HCT116 (cell line): ENCODE measurements at regions not wholly inside any gene's neighbourhood (a gene's known extent, or its start where the extent isn't known, plus 50 kb on each side); places are given as distances from the start of the nearest gene placed in this dataset.

ENCODE experiments used
- ATAC-seq: fragments of 200-7000 bp; cut with Tn5 transposase; 2 replicates; pipeline ENCODE4 v1.9.1; 2020; ENCODE audit warnings: mild to moderate bottlenecking, moderate library complexity
- BruUV-seq: library from RNA; stranded (reverse); fragments of 400-500 nt; replicated peaks from 2 replicates; lab custom pipeline; 2021; lab: Mats Ljungman, UMichigan
- CTCF ChIA-PET: fragments of 300-600 bp; sonication (Branson Sonifier 250); formaldehyde crosslinking; loops from one replicate; lab custom pipeline; 2021; ENCODE audit warnings: antibody characterized with exemption; lab: Charles Lee
- POLR2A ChIA-PET: fragments of 300-600, 350-600 bp; sonication (Branson Sonifier 250); formaldehyde crosslinking; loops from one replicate; lab custom pipeline; 2021; ENCODE audit warnings: antibody characterized with exemption; lab: Charles Lee
- RAD21 ChIA-PET, 2 experiments: fragments of 300-600 bp; sonication (Branson Sonifier 250); formaldehyde crosslinking; loops; one replicate each; lab custom pipeline; 2023; ENCODE audit warnings: low total read pairs in 2 of 2; ENCODE audit not compliant: uncharacterized antibody in 2 of 2, unreplicated experiment in 2 of 2, low non-redundant PET in 1 of 2; lab: Charles Lee
- DNase-seq: peaks from one replicate; pipeline ENCODE4 v3.0.0-alpha.2; 2010; ENCODE audit warnings: low read depth, low spot score
- H2AFZ ChIP-seq: fragments of 200-600 bp; shearing (Covaris generic), sonication (generic); 2 replicates; pipeline ENCODE4 v1.6.1; 2017; ENCODE audit warnings: low read depth, mixed run types, mixed read lengths, antibody characterized with exemption, low read length; ENCODE audit not compliant: poor library complexity, severe bottlenecking
- H3K27ac ChIP-seq: 2 replicates; pipeline ENCODE4 v1.5.1; 2012; ENCODE audit warnings: low read depth, low read length
- H3K27me3 ChIP-seq: fragments of 200-600 bp; sonication (generic); 2 replicates; pipeline ENCODE4 v1.6.1; 2016; ENCODE audit warnings: mixed run types, low read length, mixed read lengths; ENCODE audit not compliant: insufficient read depth
- H3K36me3 ChIP-seq, 2 experiments: fragments of 200-500 bp in 1 of 2; fragments of 200-600 bp in 1 of 2; sonication (Bioruptor generic) in 1 of 2; sonication (generic) in 1 of 2; 2 replicates each; pipeline versions ENCODE4 v1.5.1 to v1.6.1; 2014 to 2016; ENCODE audit warnings: low read length in 2 of 2, inconsistent platforms in 1 of 2, mixed read lengths in 1 of 2, mixed run types in 1 of 2; ENCODE audit not compliant: insufficient read depth in 2 of 2, control insufficient read depth in 1 of 2
- H3K4me1 ChIP-seq, 2 experiments: fragments of 200-600 bp in 1 of 2; sonication (generic) in 1 of 2; 2 replicates each; pipeline versions ENCODE4 v1.5.1 to v1.6.1; 2012 to 2017; ENCODE audit warnings: low read length in 2 of 2, inconsistent platforms in 1 of 2, mild to moderate bottlenecking in 1 of 2, mixed read lengths in 1 of 2, mixed run types in 1 of 2, moderate library complexity in 1 of 2; ENCODE audit not compliant: insufficient read depth in 2 of 2, control insufficient read depth in 1 of 2
- H3K4me2 ChIP-seq: fragments of 200-600 bp; sonication (generic); 2 replicates; pipeline ENCODE4 v1.6.1; 2017; ENCODE audit warnings: mixed run types, low read length, mixed read lengths
- H3K4me3 ChIP-seq, 2 experiments: fragments of 200-600 bp in 1 of 2; sonication (generic) in 1 of 2; replicated peaks in 1 of 2; 2 replicates each; pipeline ENCODE4 v1.5.1; 2011 to 2016; ENCODE audit warnings: low read length in 2 of 2, control low read depth in 1 of 2, low read depth in 1 of 2, mild to moderate bottlenecking in 1 of 2, mixed read lengths in 1 of 2, mixed run types in 1 of 2
- H3K79me2 ChIP-seq: fragments of 200-600 bp; sonication (generic); 2 replicates; pipeline ENCODE4 v1.6.1; 2017; ENCODE audit warnings: mild to moderate bottlenecking, mixed run types, low read length, moderate library complexity, mixed read lengths; ENCODE audit not compliant: insufficient read depth
- H3K9ac ChIP-seq: fragments of 200-600 bp; sonication (generic); 2 replicates; pipeline ENCODE4 v1.6.1; 2016; ENCODE audit warnings: low read length, mixed read lengths
- H3K9me2 ChIP-seq: fragments of 200-600 bp; sonication (generic), shearing (Covaris generic); 2 replicates; pipeline ENCODE4 v1.6.1; 2017; ENCODE audit warnings: mixed run types, mild to moderate bottlenecking, moderate library complexity; ENCODE audit not compliant: insufficient read depth
- H3K9me3 ChIP-seq, 2 experiments: fragments of 200-500 bp in 1 of 2; fragments of 200-600 bp in 1 of 2; sonication (Bioruptor generic) in 1 of 2; sonication (generic) in 1 of 2; 2 replicates each; pipeline ENCODE4 v1.6.1; 2014 to 2017; ENCODE audit warnings: low read length in 2 of 2, mixed read lengths in 2 of 2, inconsistent platforms in 1 of 2, low read depth in 1 of 2, mild to moderate bottlenecking in 1 of 2, mixed run types in 1 of 2, moderate library complexity in 1 of 2; ENCODE audit not compliant: control insufficient read depth in 1 of 2, insufficient read depth in 1 of 2
- H4K20me1 ChIP-seq: fragments of 200-600 bp; sonication (generic), shearing (Covaris generic); 2 replicates; pipeline ENCODE4 v1.6.1; 2017; ENCODE audit warnings: mixed run types, mild to moderate bottlenecking, moderate library complexity; ENCODE audit not compliant: insufficient read depth
- CBX3 ChIP-seq: IDR thresholded peaks from 2 replicates; pipeline ENCODE4 v1.6.1; 2012; ENCODE audit warnings: low read depth
- CEBPB ChIP-seq: IDR thresholded peaks from 2 replicates; pipeline ENCODE4 v1.6.1; 2012; ENCODE audit warnings: low read depth
- EGR1 ChIP-seq: IDR thresholded peaks from 2 replicates; pipeline ENCODE4 v1.6.1; 2012; ENCODE audit warnings: low read depth
- ELF1 ChIP-seq: IDR thresholded peaks from 2 replicates; pipeline ENCODE4 v1.6.1; 2012; ENCODE audit warnings: low read depth, borderline replicate concordance
- EZH2phosphoT487 ChIP-seq: fragments of 200-600 bp; IDR thresholded peaks from 2 replicates; pipeline ENCODE4 v1.6.1; 2018; ENCODE audit warnings: antibody characterized with exemption, borderline replicate concordance
- FOSL1 ChIP-seq: IDR thresholded peaks from 2 replicates; pipeline ENCODE4 v1.6.1; 2012; ENCODE audit warnings: low read depth
- RAD21 ChIP-seq: IDR thresholded peaks from 2 replicates; pipeline ENCODE4 v1.6.1; 2012; ENCODE audit warnings: low read depth, mild to moderate bottlenecking
- SIN3A ChIP-seq: IDR thresholded peaks from 2 replicates; pipeline ENCODE4 v1.6.1; 2012; ENCODE audit warnings: low read depth
- SP1 ChIP-seq: IDR thresholded peaks from 2 replicates; pipeline ENCODE4 v1.6.1; 2012; ENCODE audit warnings: low read depth
- TCF7L2 ChIP-seq: IDR thresholded peaks from 2 replicates; pipeline ENCODE4 v1.7.0; 2011; ENCODE audit warnings: borderline replicate concordance, inconsistent platforms; ENCODE audit not compliant: insufficient read depth, insufficient read length; ENCODE audit errors: extremely low read depth
- YY1 ChIP-seq: IDR thresholded peaks from 2 replicates; pipeline ENCODE4 v1.6.1; 2011; ENCODE audit warnings: low read length, low read depth, moderate library complexity, mild to moderate bottlenecking; ENCODE audit not compliant: insufficient replicate concordance; ENCODE audit errors: extremely low read depth
- intact Hi-C: fragments of 100-400 bp; cut with micrococcal nuclease; formaldehyde crosslinking; loops from 2 replicates; pipeline ENCODE4 v1.10.0; 2022
- TF ChIP-seq, protein P1 (sequence below): IDR thresholded peaks from 2 replicates; pipeline ENCODE4 v1.6.1; 2012
- TF ChIP-seq, protein P2 (sequence below): IDR thresholded peaks from 2 replicates; pipeline ENCODE4 v1.6.1; 2011; ENCODE audit warnings: mild to moderate bottlenecking, low read length, moderate library complexity; ENCODE audit not compliant: insufficient replicate concordance; ENCODE audit errors: extremely low read depth
- TF ChIP-seq, protein P3 (sequence below): IDR thresholded peaks from 2 replicates; pipeline ENCODE4 v1.6.1; 2012; ENCODE audit warnings: low read depth

DNA sequence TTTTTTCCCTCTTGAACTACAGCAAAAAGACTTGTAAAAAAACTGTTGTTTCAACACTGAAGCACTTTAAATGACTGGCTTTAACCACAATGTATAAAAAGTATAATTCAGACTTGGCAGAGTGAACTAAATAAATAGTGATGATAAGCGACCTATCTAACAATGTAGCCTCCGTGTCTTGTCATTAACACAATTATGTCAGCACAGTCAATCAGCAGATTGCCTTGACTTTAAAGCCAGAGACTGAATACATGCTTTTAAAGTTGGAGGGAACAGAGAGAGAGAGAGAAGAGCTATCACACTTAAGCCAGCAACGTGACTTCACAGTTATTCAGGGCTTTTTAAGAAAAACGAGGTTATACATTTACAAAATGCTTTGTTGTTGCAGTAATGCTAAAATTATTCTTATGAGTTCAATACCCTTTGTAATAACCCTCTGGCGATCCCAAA is 378.1 kb downstream of the LMO4 start:
- no TSS peak for BruUV-seq
- Histone ChIP-seq H3K4me3 (no peak overlapping the region), H3K4me1 (no peaks in the 10 kb centered on the region), H3K9me2 (no peaks in the 10 kb centered on the region), H3K79me2 (no peaks in the 10 kb centered on the region), H3K27ac (no peak overlapping the region), H4K20me1 (no peaks in the 10 kb centered on the region), H3K9me3 (0 out of 4 replicates have a peak, but pooled peaks cover 0 to 4% of the 10 kb centered on the region in 2 experiments), H2AFZ (no peak overlapping the region), H3K9ac (no peak overlapping the region), H3K36me3 (no peaks in the 10 kb centered on the region), H3K4me2 (no peak overlapping the region), H3K27me3 (no peaks in the 10 kb centered on the region)
- TF ChIP-seq CBX3: no peak
- TF ChIP-seq CEBPB: no peak
- no peak for TF ChIP-seq ELF1
- intact Hi-C loops: no loop called here
- no peak for DNase-seq
- CTCF ChIA-PET: no interaction called here
- POLR2A ChIA-PET: no interaction called here
- ATAC-seq: no peak
- RAD21 ChIA-PET: no interaction called here

DNA sequence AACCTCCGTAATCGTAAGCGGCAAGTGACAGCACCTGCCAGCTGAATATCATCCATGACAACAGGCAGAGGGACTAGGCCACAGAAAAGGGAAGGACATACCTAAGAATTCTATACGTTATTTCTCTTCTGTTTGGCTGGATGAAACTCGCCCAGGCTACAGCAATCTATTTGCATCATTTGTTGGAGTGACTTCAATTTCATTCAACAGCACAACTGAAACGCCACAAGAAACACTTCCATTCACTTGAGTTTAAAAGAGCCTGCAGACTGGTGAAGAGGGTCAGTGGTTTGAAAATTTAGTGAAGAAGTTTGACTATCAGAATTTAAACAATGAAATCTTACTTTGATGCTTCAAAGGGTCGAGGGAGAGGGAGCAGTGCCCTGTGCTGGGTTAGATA is 378.7 kb downstream of the LMO4 start:
- Histone ChIP-seq H3K27me3 (no peaks in the 10 kb centered on the region), H3K36me3 (no peaks in the 10 kb centered on the region), H3K79me2 (no peaks in the 10 kb centered on the region), H3K4me1 (peaks cover 0 to 3% of the 10 kb centered on the region in 2 experiments; a peak in 1 of 4 replicates), H3K4me2 (no peak overlapping the region), H2AFZ (no peak overlapping the region), H3K27ac (no peak overlapping the region), H3K9me3 (0 out of 4 replicates have a peak, but pooled peaks cover 0 to 4% of the 10 kb centered on the region in 2 experiments)
- no TSS peak for BruUV-seq
- ChIA-PET RAD21 (no interaction called here), CTCF (no interaction called here)
- ATAC-seq: no peak
- TF ChIP-seq, protein P1, sequence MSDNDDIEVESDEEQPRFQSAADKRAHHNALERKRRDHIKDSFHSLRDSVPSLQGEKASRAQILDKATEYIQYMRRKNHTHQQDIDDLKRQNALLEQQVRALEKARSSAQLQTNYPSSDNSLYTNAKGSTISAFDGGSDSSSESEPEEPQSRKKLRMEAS: no peak
- TF ChIP-seq EZH2phosphoT487 (no peak), FOSL1 (no peak), SP1 (no peak), YY1 (no peak), TCF7L2 (no peak), CEBPB (no peak), SIN3A (no peak), CBX3 (no peak), RAD21 (no peak), EGR1 (no peak)
- TF ChIP-seq, protein P2, sequence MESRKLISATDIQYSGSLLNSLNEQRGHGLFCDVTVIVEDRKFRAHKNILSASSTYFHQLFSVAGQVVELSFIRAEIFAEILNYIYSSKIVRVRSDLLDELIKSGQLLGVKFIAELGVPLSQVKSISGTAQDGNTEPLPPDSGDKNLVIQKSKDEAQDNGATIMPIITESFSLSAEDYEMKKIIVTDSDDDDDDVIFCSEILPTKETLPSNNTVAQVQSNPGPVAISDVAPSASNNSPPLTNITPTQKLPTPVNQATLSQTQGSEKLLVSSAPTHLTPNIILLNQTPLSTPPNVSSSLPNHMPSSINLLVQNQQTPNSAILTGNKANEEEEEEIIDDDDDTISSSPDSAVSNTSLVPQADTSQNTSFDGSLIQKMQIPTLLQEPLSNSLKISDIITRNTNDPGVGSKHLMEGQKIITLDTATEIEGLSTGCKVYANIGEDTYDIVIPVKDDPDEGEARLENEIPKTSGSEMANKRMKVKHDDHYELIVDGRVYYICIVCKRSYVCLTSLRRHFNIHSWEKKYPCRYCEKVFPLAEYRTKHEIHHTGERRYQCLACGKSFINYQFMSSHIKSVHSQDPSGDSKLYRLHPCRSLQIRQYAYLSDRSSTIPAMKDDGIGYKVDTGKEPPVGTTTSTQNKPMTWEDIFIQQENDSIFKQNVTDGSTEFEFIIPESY: no peak
- TF ChIP-seq, protein P3, sequence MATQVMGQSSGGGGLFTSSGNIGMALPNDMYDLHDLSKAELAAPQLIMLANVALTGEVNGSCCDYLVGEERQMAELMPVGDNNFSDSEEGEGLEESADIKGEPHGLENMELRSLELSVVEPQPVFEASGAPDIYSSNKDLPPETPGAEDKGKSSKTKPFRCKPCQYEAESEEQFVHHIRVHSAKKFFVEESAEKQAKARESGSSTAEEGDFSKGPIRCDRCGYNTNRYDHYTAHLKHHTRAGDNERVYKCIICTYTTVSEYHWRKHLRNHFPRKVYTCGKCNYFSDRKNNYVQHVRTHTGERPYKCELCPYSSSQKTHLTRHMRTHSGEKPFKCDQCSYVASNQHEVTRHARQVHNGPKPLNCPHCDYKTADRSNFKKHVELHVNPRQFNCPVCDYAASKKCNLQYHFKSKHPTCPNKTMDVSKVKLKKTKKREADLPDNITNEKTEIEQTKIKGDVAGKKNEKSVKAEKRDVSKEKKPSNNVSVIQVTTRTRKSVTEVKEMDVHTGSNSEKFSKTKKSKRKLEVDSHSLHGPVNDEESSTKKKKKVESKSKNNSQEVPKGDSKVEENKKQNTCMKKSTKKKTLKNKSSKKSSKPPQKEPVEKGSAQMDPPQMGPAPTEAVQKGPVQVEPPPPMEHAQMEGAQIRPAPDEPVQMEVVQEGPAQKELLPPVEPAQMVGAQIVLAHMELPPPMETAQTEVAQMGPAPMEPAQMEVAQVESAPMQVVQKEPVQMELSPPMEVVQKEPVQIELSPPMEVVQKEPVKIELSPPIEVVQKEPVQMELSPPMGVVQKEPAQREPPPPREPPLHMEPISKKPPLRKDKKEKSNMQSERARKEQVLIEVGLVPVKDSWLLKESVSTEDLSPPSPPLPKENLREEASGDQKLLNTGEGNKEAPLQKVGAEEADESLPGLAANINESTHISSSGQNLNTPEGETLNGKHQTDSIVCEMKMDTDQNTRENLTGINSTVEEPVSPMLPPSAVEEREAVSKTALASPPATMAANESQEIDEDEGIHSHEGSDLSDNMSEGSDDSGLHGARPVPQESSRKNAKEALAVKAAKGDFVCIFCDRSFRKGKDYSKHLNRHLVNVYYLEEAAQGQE: no peak
- TF ChIP-seq, all 23 proteins: peak for 0
- Histone ChIP-seq H3K4me3 (no peak overlapping the region), H4K20me1 (no peaks in the 10 kb centered on the region), H3K9ac (no peak overlapping the region), H3K9me2 (no peaks in the 10 kb centered on the region)
- POLR2A ChIA-PET: no interaction called here
- DNase-seq: no peak
- intact Hi-C loops: no loop called here
